HG03558 (cell line): ENCODE measurements at regions not wholly inside any gene's neighbourhood (a gene's known extent, or its start where the extent isn't known, plus 50 kb on each side); places are given as distances from the start of the nearest gene placed in this dataset.
"Not testable (repeated sequence)": the region's sequence is repeated elsewhere in the genome, so short reads cannot be mapped to it uniquely, and the experiment has no call there.

ENCODE experiments used
- ATAC-seq: cut with Tn5 transposase; IDR thresholded peaks from one replicate; pipeline ENCODE4 v1.9.1; 2021; ENCODE audit warnings: moderate number of reproducible peaks; ENCODE audit not compliant: unreplicated experiment; ENCODE audit errors: extremely low read depth

- ATAC-seq = no peak
Observed at GRCh38 chr6:87785229-87785862, 83.3 kb upstream of the AKIRIN2 start.

- no peak for ATAC-seq
Observed at GRCh38 chr6:87784690-87785089, 82.7 kb upstream of the AKIRIN2 start.

- no peak for ATAC-seq
Observed at GRCh38 chr6:87784051-87784450, 82.0 kb upstream of the AKIRIN2 start.

GRCh38 chr6:87779542-87779941 is 77.5 kb upstream of the AKIRIN2 start:
- ATAC-seq = no peak

GRCh38 chr6:87772597-87773530 is 70.8 kb upstream of the AKIRIN2 start:
- ATAC-seq = no peak

GRCh38 chr6:87767478-87767877 is 65.4 kb upstream of the AKIRIN2 start:
- ATAC-seq = no peak

- ATAC-seq = no peak
Observed at GRCh38 chr6:87766211-87766610, 64.2 kb upstream of the AKIRIN2 start.

GRCh38 chr6:87763901-87764300 is 61.9 kb upstream of the AKIRIN2 start:
- ATAC-seq = no peak

GRCh38 chr6:87763276-87763675 is 61.2 kb upstream of the AKIRIN2 start:
- ATAC-seq = no peak

GRCh38 chr6:87762116-87762515 is 60.1 kb upstream of the AKIRIN2 start:
- no peak for ATAC-seq

GRCh38 chr6:87757792-87758191 is 55.8 kb upstream of the AKIRIN2 start:
- ATAC-seq = no peak

- ATAC-seq = peak; percentile 86
Observed at GRCh38 chr6:87756858-87757257, 54.8 kb upstream of the AKIRIN2 start.

- no peak for ATAC-seq
Observed at GRCh38 chr6:87755708-87756671, 54.0 kb upstream of the AKIRIN2 start.

- ATAC-seq = no peak
Observed at GRCh38 chr6:87754828-87755227, 52.8 kb upstream of the AKIRIN2 start.

GRCh38 chr6:87753131-87753685 is 51.2 kb upstream of the AKIRIN2 start:
- no peak for ATAC-seq

GRCh38 chr6:87752503-87752902 is 50.5 kb upstream of the AKIRIN2 start:
- not testable (repeated sequence) for ATAC-seq
